Fibroblast of skin of left quadriceps (primary cell): ENCODE measurements at regions not wholly inside any gene's neighbourhood (a gene's known extent, or its start where the extent isn't known, plus 50 kb on each side); places are given as distances from the start of the nearest gene placed in this dataset.

Experiments
- DNase-seq, 2 experiments: peaks; one replicate each; pipeline ENCODE4 v3.0.0-alpha.2; 2013; ENCODE audit warnings: low read depth in 2 of 2

DNA sequence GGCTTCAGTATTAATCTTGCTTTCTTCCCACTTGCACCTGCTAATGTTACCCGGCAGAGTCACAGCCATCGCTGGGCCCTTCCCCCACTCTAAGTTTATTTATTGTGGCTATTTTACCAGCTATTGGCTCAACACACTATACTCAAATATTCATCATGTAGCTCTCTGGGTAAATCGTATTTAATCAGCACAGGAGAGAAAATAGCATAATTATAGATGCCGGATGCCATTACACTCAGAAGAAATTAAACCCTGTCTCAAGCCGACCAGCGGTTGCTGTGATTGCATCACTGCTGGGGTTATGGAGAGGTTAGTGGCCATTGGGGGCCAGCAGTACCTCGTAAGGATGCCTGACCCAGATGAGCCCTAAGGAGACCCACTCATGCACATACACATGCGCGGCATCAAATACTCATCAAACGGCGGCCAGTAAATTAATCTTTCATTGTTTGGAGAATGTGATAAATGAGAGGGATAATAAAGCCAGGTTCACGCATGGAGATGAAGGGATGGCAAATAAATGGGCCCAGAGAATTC lies 269.5 kb upstream of the ZFHX3 start:
- no peak for DNase-seq

DNA sequence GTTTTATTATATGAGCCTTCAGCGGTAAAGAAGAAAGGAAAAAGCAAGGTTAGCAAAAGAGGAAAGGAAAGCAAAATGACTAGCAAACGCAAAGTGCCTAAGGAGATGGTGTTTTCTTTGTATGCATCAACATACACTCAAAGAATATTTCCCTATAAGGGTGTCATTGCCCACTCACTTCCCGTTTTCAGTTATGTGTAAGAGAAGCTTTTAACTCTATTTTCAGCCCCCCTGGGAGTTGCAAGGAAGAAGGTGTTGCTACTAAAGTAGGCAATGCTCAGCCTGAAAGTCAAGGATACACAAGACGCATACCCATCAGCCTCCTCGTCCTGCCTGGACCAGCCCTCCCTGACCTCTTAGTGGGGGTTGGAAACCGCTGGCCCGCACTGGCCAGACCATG lies 267.7 kb upstream of the ZFHX3 start:
- no peak for DNase-seq

GRCh38 chr16:73313950-73314349 lies 266.0 kb upstream of the ZFHX3 start:
- no peak for DNase-seq

DNA sequence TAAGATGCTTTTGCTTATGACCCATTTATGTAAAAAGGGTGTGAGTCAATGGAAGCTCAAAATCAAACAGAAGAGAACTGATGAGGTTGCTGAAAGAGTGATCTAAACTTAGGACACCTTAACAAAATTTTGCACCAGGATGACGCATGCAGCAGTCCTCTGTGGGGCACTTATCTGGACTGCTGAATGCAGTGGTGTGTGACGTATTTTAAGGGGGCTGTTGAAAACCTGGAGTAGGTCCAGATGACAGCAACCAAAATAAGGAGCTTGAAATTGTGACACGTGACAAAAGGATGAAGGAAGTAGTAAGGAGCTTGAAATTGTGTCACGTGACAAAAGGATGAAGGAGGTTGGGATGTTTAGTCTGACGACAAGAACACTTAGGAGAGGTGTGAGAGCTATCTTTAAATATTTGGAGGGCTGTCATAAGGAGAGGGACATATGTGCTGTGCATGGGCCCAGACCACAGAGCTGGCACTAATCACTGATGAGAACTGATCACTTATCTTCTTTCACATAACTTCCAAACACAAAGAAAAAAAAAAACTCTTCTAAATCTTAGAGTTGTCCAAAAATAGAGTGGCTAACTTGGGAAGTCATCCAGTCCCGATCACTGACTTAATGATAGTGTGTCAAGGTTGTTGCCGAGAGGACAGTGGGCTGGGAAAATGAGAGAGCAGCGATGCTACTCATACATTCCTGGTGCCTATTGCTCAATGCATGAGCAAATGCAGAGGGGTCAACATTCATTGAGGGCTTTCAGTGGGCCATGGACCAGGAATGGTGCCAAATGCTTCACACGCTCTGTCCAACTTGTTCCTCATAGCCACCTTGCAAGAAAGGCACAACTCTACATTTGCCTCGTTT lies 264.2 kb upstream of the ZFHX3 start:
- no peak for DNase-seq

GRCh38 chr16:73308771-73309170 lies 260.8 kb upstream of the ZFHX3 start:
- no peak for DNase-seq

DNA sequence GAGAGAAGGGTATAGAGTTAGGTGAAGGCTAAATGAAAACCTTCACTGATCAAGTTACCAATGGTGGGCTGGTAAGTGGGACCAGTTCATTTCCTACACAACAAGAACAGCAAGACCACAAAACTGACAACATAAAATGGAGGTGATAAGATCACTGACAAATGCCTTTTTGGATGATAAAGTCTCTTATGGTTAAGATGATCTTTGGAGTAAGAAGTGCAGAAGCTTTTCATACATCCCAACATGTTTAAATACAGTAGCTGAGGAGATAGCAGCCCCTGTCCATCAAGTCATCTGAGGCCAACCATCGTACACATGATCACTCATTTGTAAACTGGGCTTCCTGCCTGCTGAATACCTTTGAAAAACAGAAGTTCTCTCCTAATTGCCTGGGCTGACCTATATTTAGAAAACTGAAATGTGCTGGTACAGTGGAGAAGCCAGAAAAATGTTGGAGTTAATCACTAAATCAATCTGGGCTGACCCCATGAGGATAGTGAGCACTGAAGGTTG lies 259.0 kb upstream of the ZFHX3 start:
- no peak for DNase-seq

GRCh38 chr16:73304008-73304774 lies 256.3 kb upstream of the ZFHX3 start:
- no peak for DNase-seq

DNA sequence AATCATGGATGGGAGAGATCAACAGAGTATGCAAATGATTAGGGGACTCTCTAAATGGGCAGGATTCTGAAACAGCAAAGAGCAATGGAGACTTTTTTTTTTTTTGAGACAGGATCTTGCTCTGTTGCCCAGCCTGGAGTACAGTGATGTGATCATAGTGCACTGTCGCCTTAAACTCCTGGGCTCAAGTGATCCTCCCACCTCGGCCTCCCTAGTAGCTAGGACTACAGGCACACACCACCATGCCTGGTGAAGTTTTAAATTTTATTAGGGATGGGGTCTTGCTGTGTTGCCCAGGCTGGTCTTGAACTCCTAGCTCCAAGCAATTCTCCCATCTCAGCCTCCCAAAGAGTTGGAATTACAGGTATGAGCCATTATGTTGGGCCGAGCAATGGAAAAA lies 255.0 kb upstream of the ZFHX3 start:
- no peak for DNase-seq

DNA sequence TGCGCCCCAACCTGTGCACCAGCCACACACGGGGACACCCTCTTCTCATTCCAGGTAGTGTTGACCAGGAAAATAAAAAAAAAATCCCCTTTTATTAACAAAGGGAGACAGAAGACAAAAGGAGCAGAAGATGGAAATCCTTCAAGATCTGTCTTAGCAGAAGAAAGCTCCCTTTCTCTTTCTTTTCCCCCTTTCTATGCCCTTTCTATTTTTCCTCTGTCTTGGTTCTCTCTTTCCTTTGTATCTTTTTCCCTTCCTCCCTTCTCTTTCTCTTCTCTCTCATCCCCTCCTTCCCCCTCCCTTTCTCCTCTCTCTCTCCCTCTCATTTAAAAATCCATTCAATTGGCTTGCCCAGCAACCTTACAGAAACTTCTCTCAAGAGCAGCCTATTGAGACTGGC lies 254.1 kb upstream of the ZFHX3 start:
- no peak for DNase-seq

GRCh38 chr16:73299346-73299745 lies 251.4 kb upstream of the ZFHX3 start:
- no peak for DNase-seq

- peak; percentile 14 to 17 for DNase-seq
Measured at GRCh38 chr16:73298562-73298961, 250.6 kb upstream of the ZFHX3 start.

DNA sequence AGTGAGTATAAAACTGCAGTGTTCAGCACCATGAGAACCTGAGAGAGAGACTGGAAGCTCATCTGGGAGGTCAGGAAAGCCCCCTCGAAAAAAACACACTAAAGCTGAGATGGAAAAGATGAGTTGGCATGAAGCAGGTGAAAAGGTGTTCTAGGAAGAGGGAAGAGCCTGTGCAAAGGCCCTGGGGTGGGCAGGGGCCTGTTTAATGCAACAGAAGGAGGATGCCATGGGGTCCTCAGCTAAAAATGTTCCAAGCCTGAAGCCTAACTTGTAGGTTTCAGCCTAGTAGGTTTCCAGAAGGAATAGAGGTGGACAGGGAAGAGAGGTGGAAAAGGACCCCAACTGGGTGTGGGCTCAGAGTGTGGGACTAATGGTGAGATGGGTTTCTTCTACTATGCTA lies 242.3 kb upstream of the ZFHX3 start:
- no peak for DNase-seq

DNA sequence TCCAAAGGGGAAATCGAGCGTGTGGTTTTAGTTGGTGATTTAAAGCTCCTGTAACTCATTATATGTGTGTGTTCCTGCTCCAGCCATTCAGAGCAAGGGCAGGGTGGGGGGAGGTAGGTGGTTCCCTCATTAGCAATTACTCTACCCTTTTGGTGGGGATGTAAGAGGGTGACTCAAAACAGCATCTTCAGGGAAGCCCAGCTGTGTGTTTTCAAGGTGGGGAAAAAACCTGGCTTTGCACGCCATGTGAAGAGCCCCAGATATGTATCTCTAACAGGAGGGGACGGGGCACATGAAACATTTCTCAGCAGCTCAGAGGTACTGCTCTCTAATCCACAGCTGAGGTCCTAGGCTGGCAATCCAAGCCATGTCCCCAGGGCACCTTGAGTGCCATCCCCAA lies 241.3 kb upstream of the ZFHX3 start:
- no peak for DNase-seq

GRCh38 chr16:73288520-73288919 lies 240.6 kb upstream of the ZFHX3 start:
- no peak for DNase-seq

DNA sequence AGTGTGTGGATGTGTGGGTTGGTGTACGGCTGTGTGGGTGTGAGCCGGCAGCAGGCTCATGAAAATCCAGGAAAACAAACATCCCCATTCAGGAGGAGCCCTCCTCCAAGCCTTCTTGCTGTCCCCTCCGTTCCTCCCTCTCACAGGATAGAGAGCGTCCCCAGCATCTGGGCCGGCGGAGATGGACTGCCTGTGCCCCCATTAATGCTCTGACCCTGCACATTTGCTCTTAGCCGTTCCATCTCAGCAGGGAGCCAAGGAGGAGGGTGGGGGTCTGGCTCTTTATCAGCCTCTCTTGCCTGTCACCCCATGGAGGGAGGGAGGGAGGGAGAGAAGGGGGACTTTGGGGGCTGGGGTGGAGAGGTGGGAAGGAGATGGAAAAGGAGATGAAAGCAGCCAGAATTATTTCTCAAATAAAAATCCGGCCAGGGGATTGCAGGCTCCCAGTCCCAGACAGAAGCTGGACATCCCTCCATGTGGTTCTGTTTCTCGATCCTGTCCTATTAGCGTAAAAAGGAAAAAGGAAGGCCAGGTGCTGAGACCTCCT lies 240.0 kb upstream of the ZFHX3 start:
- DNase-seq, result no peak

- no peak for DNase-seq
Measured at GRCh38 chr16:73286346-73287267, 238.7 kb upstream of the ZFHX3 start.

DNA sequence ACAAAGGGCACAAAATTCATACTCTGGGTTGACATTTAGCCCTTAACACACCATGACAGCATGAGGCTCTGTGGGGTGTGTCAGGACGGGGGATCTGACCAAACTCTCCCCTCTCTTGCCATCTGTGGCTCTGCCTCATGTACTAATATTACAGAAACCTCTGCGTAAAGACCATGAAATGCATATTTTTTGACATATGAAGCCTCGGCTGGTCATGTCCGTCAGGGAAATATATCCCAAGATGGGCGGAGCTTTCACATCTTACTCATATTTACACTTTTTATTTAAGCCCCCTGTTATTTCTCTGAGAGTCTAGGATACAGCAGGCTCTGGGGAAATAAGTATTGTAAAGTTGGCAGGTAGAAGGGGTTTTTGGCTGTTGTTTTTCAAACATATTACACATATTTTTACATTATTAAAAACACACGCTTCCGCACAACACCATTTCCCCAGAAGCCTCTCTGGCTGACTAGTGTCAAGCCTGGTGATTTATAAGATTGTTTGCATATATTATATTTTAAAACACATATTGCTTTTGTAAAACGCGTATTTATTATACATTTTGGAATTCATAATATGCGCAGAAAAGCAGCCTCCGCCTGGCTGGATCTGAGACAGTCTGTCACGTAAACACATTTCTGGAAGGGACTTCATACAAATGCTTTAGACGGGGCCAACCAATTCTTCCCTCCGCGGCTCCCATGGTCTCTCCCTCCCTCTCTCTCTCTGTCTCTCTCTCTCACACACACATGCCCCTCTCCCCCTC lies 237.7 kb upstream of the ZFHX3 start:
- DNase-seq, result peak; percentile 4 to 5

GRCh38 chr16:73280388-73280787 lies 232.5 kb upstream of the ZFHX3 start:
- no peak for DNase-seq

GRCh38 chr16:73279451-73279850 lies 231.5 kb upstream of the ZFHX3 start:
- no peak for DNase-seq

DNA sequence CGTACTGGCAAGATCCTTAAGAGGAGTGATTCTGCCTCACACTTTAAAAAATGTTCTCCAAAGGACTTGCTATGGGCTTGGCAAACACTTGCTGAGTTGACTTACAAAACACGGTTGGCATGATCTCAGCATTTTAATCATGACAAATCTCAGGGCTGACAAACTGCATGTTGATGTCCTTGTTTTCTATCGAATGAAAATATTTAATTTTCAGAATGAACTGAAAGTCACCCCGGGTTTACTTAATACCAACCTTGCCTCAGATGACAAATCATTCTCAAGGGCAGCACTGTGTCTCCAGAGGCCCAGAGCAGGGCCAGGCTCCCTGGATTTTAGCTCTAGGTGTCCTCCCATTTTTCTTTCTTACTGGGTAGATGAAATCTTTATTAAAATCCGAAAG lies 229.1 kb upstream of the ZFHX3 start:
- no peak for DNase-seq

DNA sequence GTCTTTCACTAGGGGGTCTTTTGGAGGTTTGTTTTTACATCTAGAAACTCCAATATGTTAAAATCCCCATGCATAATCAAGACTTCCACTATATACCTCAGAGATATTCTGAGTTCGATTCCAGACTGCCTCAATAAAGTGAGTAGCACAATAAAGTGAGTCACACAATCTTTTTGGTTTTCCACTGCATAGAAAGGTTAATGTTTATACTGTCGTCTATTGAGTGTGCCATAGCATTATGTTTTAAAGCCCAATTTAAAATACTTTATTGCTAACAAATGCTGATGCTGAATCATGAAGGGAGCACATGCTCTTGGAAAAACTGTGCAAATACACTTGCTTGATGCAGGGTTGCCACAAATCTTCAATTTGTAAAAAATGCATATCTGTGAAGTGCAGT lies 227.5 kb upstream of the ZFHX3 start:
- DNase-seq, result no peak
